Upper lobe of left lung (tissue), 4 donors: ENCODE measurements at regions not wholly inside any gene's neighbourhood (a gene's known extent, or its start where the extent isn't known, plus 50 kb on each side); places are given as distances from the start of the nearest gene placed in this dataset.

Experiments used
- CTCF ChIP-seq, 6 experiments: fragments of 450-650 bp in 4 of 6; fragments of 200-600 bp in 2 of 6; sonication (generic) in 2 of 6; IDR thresholded peaks; one replicate each; pipeline ENCODE4 v1.5.1; 2016 to 2019; ENCODE audit warnings: antibody characterized with exemption in 6 of 6
- POLR2A ChIP-seq, 4 donors: fragments of 450-650 bp; IDR thresholded peaks; one replicate each; pipeline ENCODE4 v1.5.1; 2016 to 2017; ENCODE audit warnings: antibody characterized with exemption in 4 of 4, mild to moderate bottlenecking in 2 of 4

DNA sequence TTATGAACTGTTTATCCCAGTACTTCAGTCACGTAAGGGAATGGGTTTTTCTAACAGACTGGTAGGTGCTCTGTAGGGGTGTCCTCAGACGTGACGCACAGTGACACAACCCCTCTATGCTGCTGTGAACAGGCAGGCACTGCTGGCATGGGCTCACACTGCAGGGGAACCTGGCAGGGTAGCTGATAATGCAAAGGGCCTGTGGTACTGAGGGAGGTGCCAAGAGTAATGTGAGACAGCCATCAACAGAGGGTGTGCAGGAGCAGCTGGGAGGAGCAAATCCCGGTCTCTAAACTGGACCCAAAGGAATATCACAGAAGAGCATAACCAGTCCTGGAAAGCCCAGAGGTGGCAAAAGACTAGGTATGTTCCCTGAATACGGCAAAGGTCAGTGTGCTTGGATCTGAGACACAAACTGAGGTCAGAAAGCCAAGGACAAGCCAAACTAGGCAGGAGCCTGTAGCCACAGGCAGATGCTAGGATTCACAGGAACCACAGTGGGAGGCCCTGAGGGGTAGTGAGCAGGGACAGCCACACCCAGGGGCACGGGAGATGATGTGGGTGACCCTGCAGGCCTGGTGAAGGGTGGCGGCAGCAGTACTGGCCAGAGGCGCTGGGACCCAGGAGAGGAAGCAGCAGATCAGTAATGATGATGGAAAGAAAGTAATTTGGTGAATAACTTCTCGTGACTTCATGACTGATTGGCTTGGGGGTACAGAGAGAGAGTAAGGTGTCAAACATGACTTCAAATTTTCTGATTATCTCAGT is 248.1 kb upstream of the CHRNA7 start:
- TF ChIP-seq CTCF (IDR thresholded peaks at IDR 0.05) (no peak), POLR2A (IDR thresholded peaks at IDR 0.05) (no peak)
